OCI-LY1 (cell line): ENCODE measurements at regions not wholly inside any gene's neighbourhood (a gene's known extent, or its start where the extent isn't known, plus 50 kb on each side); places are given as distances from the start of the nearest gene placed in this dataset.

ENCODE experiments used
- H2AFZ ChIP-seq: fragments of 200-600 bp; sonication (generic), shearing (Covaris generic); 2 replicates; pipeline ENCODE4 v1.6.0; 2014; ENCODE audit warnings: antibody characterized with exemption, mild to moderate bottlenecking, low read length
- H3F3A ChIP-seq: fragments of 200-600 bp; sonication (generic), shearing (Covaris generic); 2 replicates; pipeline ENCODE4 v1.6.0; 2014; ENCODE audit warnings: mild to moderate bottlenecking, antibody characterized with exemption, low read length, moderate library complexity; ENCODE audit not compliant: insufficient read depth
- H3K27ac ChIP-seq: fragments of 200-600 bp; sonication (generic); 2 replicates; pipeline ENCODE4 v1.5.1; 2014; ENCODE audit warnings: low read length, mixed run types, mild to moderate bottlenecking, low read depth; ENCODE audit not compliant: poor library complexity, severe bottlenecking
- H3K27me3 ChIP-seq: fragments of 200-600 bp; sonication (generic); 2 replicates; pipeline ENCODE4 v1.6.0; 2014; ENCODE audit warnings: antibody characterized with exemption, mild to moderate bottlenecking, low read length, moderate library complexity; ENCODE audit not compliant: insufficient read depth
- H3K36me3 ChIP-seq: fragments of 200-600 bp; sonication (generic); 2 replicates; pipeline ENCODE4 v1.6.1; 2014; ENCODE audit warnings: mild to moderate bottlenecking, antibody characterized with exemption, low read length, moderate library complexity, mixed read lengths; ENCODE audit not compliant: insufficient read depth
- H3K4me1 ChIP-seq: fragments of 200-600 bp; sonication (generic); 2 replicates; pipeline ENCODE4 v1.5.1; 2014; ENCODE audit warnings: mild to moderate bottlenecking, low read length, moderate library complexity; ENCODE audit not compliant: insufficient read depth, severe bottlenecking
- H3K4me2 ChIP-seq: fragments of 200-600 bp; sonication (generic), shearing (Covaris generic); 2 replicates; pipeline ENCODE4 v1.6.1; 2014; ENCODE audit warnings: low read length
- H3K4me3 ChIP-seq: fragments of 200-600 bp; sonication (generic); 2 replicates; pipeline ENCODE4 v1.5.1; 2014; ENCODE audit warnings: low read length, low read depth, mild to moderate bottlenecking, mixed read lengths; ENCODE audit not compliant: poor library complexity, severe bottlenecking
- H3K79me2 ChIP-seq: fragments of 200-600 bp; shearing (Covaris generic); 2 replicates; pipeline ENCODE4 v1.6.1; 2016; ENCODE audit warnings: mixed run types, low read length, mixed read lengths; ENCODE audit not compliant: insufficient read depth
- H3K9ac ChIP-seq: fragments of 200-600 bp; sonication (generic), shearing (Covaris generic); 2 replicates; pipeline ENCODE4 v1.6.1; 2014; ENCODE audit warnings: mild to moderate bottlenecking, low read length, mixed read lengths
- H3K9me2 ChIP-seq: fragments of 200-600 bp; sonication (generic), shearing (Covaris generic); 2 replicates; pipeline ENCODE4 v1.6.1; 2014; ENCODE audit warnings: low read depth, mild to moderate bottlenecking, low read length, mixed read lengths
- H3K9me3 ChIP-seq: fragments of 200-600 bp; shearing (Covaris generic); 2 replicates; pipeline ENCODE4 v1.6.1; 2014; ENCODE audit warnings: low read length, mixed read lengths
- H4K20me1 ChIP-seq: fragments of 200-600 bp; sonication (generic), shearing (Covaris generic); 2 replicates; pipeline ENCODE4 v1.6.0; 2016; ENCODE audit warnings: mild to moderate bottlenecking, low read length; ENCODE audit not compliant: insufficient read depth
- CTCF ChIP-seq: fragments of 200-600 bp; sonication (generic), shearing (Covaris generic); IDR thresholded peaks from 2 replicates; pipeline ENCODE4 v1.5.1; 2017; ENCODE audit warnings: mild to moderate bottlenecking, antibody characterized with exemption, low read length, moderate library complexity, mixed read lengths
- EZH2 ChIP-seq: fragments of 200-600 bp; sonication (generic), shearing (Covaris generic); IDR thresholded peaks from 2 replicates; pipeline ENCODE4 v1.8.0; 2017; ENCODE audit warnings: borderline replicate concordance, mixed run types, mild to moderate bottlenecking, antibody characterized with exemption, low read length, moderate library complexity, mixed read lengths

DNA sequence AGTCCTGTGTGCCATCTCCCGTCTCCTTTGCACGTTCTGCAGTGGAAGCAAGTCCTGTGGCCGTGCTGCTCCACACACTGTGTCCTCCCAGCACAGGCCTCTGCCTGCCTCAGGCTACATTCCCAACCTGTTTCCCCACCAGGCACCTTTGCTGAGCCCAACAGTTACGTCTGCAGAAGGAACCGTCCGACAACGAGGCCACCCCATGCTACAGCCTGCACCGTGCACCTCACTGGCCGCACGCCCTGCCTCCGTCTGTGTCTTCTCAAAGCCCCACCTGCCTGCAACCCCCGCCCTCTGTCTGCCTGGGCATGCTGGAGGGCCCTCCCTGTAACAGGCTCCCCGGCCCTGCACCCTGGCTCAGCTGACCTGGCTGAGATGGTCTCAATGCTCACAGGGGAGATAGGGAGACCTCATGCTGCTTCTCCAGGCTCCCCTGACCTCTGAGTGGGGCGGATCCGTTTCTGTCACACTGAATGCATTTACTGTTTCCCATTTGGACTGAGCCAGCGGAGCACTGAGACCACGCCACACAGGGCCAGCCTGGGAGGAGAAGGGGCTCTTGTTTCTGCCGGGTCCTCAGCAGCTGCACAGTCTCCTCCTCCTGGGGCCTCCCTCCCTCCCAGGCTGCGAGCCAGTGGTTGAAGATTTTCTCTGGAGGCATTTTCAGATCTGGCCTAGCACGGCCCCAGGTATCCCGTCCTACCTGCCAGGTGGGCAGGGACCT is 109.1 kb upstream of the OTOS start:
- H3K4me3 ChIP-seq, result no peak overlapping the region
- no peaks in the 10 kb centered on the region for H3K9me2 ChIP-seq
- H2AFZ ChIP-seq, result no peak overlapping the region
- H3K4me1 ChIP-seq, result no peaks in the 10 kb centered on the region
- no peak overlapping the region for H3K4me2 ChIP-seq
- TF ChIP-seq EZH2 (no peak), CTCF (no peak)
- no peak overlapping the region for H3K9ac ChIP-seq
- no peaks in the 10 kb centered on the region for H3K79me2 ChIP-seq
- H3K9me3 ChIP-seq, result no peaks in the 10 kb centered on the region
- H3K36me3 ChIP-seq, result no peaks in the 10 kb centered on the region
- H3K27ac ChIP-seq, result no peak overlapping the region
- no peaks in the 10 kb centered on the region for H4K20me1 ChIP-seq
- peaks cover 3% of the 10 kb centered on the region; the same call in 1 of the 2 replicates for H3K27me3 ChIP-seq
- H3F3A ChIP-seq, result no peaks in the 10 kb centered on the region

GRCh38 chr2:240250150-240250984 is 109.9 kb upstream of the OTOS start:
- no peak overlapping the region for H3K27ac ChIP-seq

More at GRCh38 chr2:240250150-240250984, 109.9 kb upstream of the OTOS start:
- H4K20me1 ChIP-seq, result no peaks in the 10 kb centered on the region
- no peaks in the 10 kb centered on the region for H3K9me3 ChIP-seq
- no peaks in the 10 kb centered on the region for H3K4me1 ChIP-seq
- H3K9ac ChIP-seq, result no peak overlapping the region
- H3K4me3 ChIP-seq, result no peak overlapping the region
- H3K36me3 ChIP-seq, result no peaks in the 10 kb centered on the region
- no peaks in the 10 kb centered on the region for H3K9me2 ChIP-seq
- no peak for TF ChIP-seq CTCF
- no peak for TF ChIP-seq EZH2
- H2AFZ ChIP-seq, result no peak overlapping the region
- H3K79me2 ChIP-seq, result no peaks in the 10 kb centered on the region
- peaks cover 3% of the 10 kb centered on the region; the same call in 1 of the 2 replicates for H3K27me3 ChIP-seq
- no peaks in the 10 kb centered on the region for H3F3A ChIP-seq
- no peak overlapping the region for H3K4me2 ChIP-seq
